T-cell (primary cell): ENCODE measurements at regions not wholly inside any gene's neighbourhood (a gene's known extent, or its start where the extent isn't known, plus 50 kb on each side); places are given as distances from the start of the nearest gene placed in this dataset.
A peak's percentile ranks its signal among the peaks of the same experiment; 100 is the strongest.
"Not testable (repeated sequence)": the region's sequence is repeated elsewhere in the genome, so short reads cannot be mapped to it uniquely, and the experiment has no call there.

Experiments
- ATAC-seq, 4 experiments: fragments of 200-7000 bp in 3 of 4; fragments of 150-1000 bp in 1 of 4; cut with Tn5 transposase; replicated peaks in 1 of 4; 1 replicate in 3 of 4; 2 replicates in 1 of 4; pipeline ENCODE4 v1.10.0; 2021; ENCODE audit warnings: moderate library complexity in 3 of 4, mild to moderate bottlenecking in 2 of 4, moderate number of reproducible peaks in 1 of 4
- CTCF ChIA-PET, 2 donors: fragments of 300-600 bp; sonication (Branson Sonifier 250); formaldehyde crosslinking; loops; one replicate each; lab custom pipeline; 2022; ENCODE audit warnings: antibody characterized with exemption in 2 of 2; lab: Charles Lee
- POLR2A ChIA-PET, 2 donors: fragments of 300-600 bp; sonication (Branson Sonifier 250); formaldehyde crosslinking; loops; one replicate each; lab custom pipeline; 2022; ENCODE audit warnings: antibody characterized with exemption in 2 of 2; lab: Charles Lee
- DNase-seq, 35 experiments: peaks; one replicate each; pipeline versions ENCODE4 v3.0.0 to v3.0.0-alpha.2; 2013 to 2023
- H3K27ac ChIP-seq: one replicate; pipeline ENCODE4 v1.5.1; 2013; ENCODE audit warnings: low read length
- H3K27me3 ChIP-seq, 2 experiments: replicated peaks in 1 of 2; 1 replicate in 1 of 2; 2 replicates in 1 of 2; pipeline versions ENCODE4 v1.6.1 to v1.7.0; 2013; ENCODE audit warnings: low read length in 1 of 2, mixed read lengths in 1 of 2; ENCODE audit not compliant: control insufficient read depth in 2 of 2, insufficient read depth in 2 of 2; ENCODE audit errors: extremely low read depth in 1 of 2
- H3K36me3 ChIP-seq, 2 donors: 1 replicate in 1 of 2; 2 replicates in 1 of 2; pipeline versions ENCODE4 v1.6.1 to v1.7.0; 2013; ENCODE audit warnings: low read length in 1 of 2; ENCODE audit not compliant: control insufficient read depth in 2 of 2, insufficient read depth in 1 of 2; ENCODE audit errors: extremely low read depth in 1 of 2
- H3K4me1 ChIP-seq, 2 experiments: 1 replicate in 1 of 2; 2 replicates in 1 of 2; pipeline versions ENCODE4 v1.6.1 to v1.7.0; 2013; ENCODE audit warnings: low read length in 2 of 2, mixed read lengths in 1 of 2; ENCODE audit not compliant: insufficient read depth in 2 of 2, control insufficient read depth in 1 of 2; ENCODE audit errors: extremely low read depth in 1 of 2
- H3K4me3 ChIP-seq, 2 donors: 1 replicate in 1 of 2; 2 replicates in 1 of 2; pipeline versions ENCODE4 v1.5.1 to v1.7.0; 2013; ENCODE audit warnings: mild to moderate bottlenecking in 2 of 2, low read length in 1 of 2, moderate library complexity in 1 of 2; ENCODE audit not compliant: control insufficient read depth in 1 of 2; ENCODE audit errors: extremely low read depth in 1 of 2
- H3K9me3 ChIP-seq: 2 replicates; pipeline ENCODE4 v1.7.0; 2013
- H3K27ac Mint-ChIP-seq, 2 donors: one replicate each; pipeline ENCODE4 v1.8.0; 2020 to 2021; ENCODE audit warnings: mild to moderate bottlenecking in 2 of 2, mixed read lengths in 2 of 2
- H3K27me3 Mint-ChIP-seq, 2 donors: one replicate each; pipeline ENCODE4 v1.8.0; 2021 to 2022; ENCODE audit warnings: mixed read lengths in 2 of 2
- H3K36me3 Mint-ChIP-seq: one replicate; pipeline ENCODE4 v1.8.0; 2021; ENCODE audit warnings: mixed read lengths
- H3K4me1 Mint-ChIP-seq, 3 donors: one replicate each; pipeline ENCODE4 v1.8.0; 2020 to 2022; ENCODE audit warnings: mixed read lengths in 3 of 3, mild to moderate bottlenecking in 1 of 3
- H3K4me3 Mint-ChIP-seq, 3 donors: one replicate each; pipeline ENCODE4 v1.8.0; 2020 to 2022; ENCODE audit warnings: mild to moderate bottlenecking in 3 of 3, mixed read lengths in 3 of 3, moderate library complexity in 3 of 3
- H3K9me3 Mint-ChIP-seq, 3 donors: one replicate each; pipeline ENCODE4 v1.8.0; 2020 to 2022; ENCODE audit warnings: mixed read lengths in 3 of 3
- WGBS: methylation state at CpG from one replicate; pipeline ENCODE4 v1.1.5; 2013; ENCODE audit warnings: missing lambda C conversion rate; ENCODE audit not compliant: insufficient coverage; 5-methylcytosine and 5-hydroxymethylcytosine counted together

DNA sequence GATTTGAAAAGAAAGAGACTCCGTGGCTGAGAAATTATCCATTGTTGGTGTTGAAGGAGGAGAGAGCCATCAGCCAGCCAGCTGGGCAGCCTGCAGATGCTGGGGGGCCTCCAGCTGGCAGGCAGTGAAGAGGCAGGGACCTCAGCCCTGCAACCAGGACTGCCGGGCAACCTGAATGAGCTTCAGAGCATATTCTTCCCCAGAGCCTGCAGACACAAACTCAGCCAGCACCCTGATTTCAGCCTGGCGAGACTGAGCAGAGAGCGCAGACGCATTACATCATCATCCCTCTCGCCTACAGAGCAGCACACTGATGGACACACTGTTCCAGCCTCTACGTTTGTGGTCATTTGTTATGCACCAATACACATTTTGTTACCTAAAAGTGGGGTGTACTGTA lies 150.7 kb upstream of the RAB6C start:
- WGBS: 67% methylated on average over 4 of the region's 7 CpGs
- H3K36me3 Mint-ChIP-seq: peaks cover 4% of the 10 kb centered on the region
- DNase-seq (no peak), ATAC-seq (no peak)
- no peak overlapping the region for H3K27ac Mint-ChIP-seq
- peaks cover 0 to 4% of the 10 kb centered on the region in 2 experiments for H3K27me3 ChIP-seq
- H3K4me1 ChIP-seq: no peaks in the 10 kb centered on the region
- H3K36me3 ChIP-seq: no peaks in the 10 kb centered on the region
- no peak overlapping the region for H3K27ac ChIP-seq
- H3K27me3 Mint-ChIP-seq: peaks cover 4 to 8% of the 10 kb centered on the region in 2 donors
- H3K4me3 Mint-ChIP-seq: no peak overlapping the region
- POLR2A ChIA-PET: no interaction called here
- CTCF ChIA-PET: no interaction called here
- no peaks in the 10 kb centered on the region for H3K9me3 ChIP-seq
- H3K4me3 ChIP-seq: no peak overlapping the region
- no peaks in the 10 kb centered on the region for H3K4me1 Mint-ChIP-seq
- peaks cover 4 to 16% (median 7%) of the 10 kb centered on the region in 3 donors for H3K9me3 Mint-ChIP-seq

DNA sequence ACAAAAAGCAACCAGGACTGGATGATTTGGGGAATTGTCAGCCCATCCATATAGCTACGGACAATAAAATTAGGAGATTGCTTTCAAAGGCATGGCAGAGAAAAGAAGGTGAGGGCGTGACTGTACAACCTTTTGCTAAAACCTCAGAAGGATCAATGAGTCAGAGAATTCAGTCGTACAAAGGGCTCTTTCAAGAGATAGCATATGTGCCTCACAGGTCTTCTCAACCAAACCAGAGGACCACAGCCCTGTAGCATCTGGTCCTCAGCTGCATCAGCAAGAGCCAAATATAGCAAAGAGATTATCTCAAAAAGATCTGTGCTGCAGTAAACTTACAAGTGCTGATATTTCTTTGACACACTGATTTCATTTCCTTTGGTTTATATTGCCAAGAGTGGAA lies 149.9 kb upstream of the RAB6C start:
- no peaks in the 10 kb centered on the region for H3K36me3 ChIP-seq
- H3K9me3 ChIP-seq: no peaks in the 10 kb centered on the region
- H3K27me3 ChIP-seq: peaks cover 0 to 4% of the 10 kb centered on the region in 2 experiments
- H3K4me3 ChIP-seq: no peak overlapping the region
- H3K4me1 Mint-ChIP-seq: no peaks in the 10 kb centered on the region
- peaks cover 4% of the 10 kb centered on the region for H3K36me3 Mint-ChIP-seq
- DNase-seq (no peak), ATAC-seq (no peak)
- H3K9me3 Mint-ChIP-seq: peaks cover 4 to 16% (median 7%) of the 10 kb centered on the region in 3 donors
- WGBS: 86% methylated on average over 3 of the region's 3 CpGs
- no peak overlapping the region for H3K27ac ChIP-seq
- no peak overlapping the region for H3K27ac Mint-ChIP-seq
- peaks cover 4 to 8% of the 10 kb centered on the region in 2 donors for H3K27me3 Mint-ChIP-seq
- CTCF ChIA-PET: no interaction called here
- POLR2A ChIA-PET: no interaction called here
- no peaks in the 10 kb centered on the region for H3K4me1 ChIP-seq
- H3K4me3 Mint-ChIP-seq: no peak overlapping the region

DNA sequence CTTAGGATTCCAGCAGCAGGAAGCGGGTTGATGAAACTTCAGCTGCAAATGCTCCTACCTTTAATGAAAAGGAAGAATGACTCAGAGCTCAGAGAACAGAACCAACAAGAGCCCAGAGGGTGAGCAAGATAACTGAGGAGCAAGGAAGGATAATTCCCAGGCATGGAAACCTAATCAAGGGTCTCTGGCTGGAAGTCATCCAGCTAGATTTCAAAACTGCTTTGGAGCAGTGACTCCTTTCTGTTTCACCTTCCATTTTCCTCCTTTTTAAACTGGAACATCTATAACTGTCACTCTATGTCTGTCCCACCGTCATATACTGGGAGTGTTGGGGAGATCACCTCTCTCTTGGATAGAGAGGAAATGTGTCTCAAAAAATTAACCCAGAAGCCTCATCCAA lies 148.4 kb upstream of the RAB6C start:
- POLR2A ChIA-PET: no interaction called here
- WGBS: 100% methylated on average over 1 of the region's 2 CpGs
- DNase-seq (no peak), ATAC-seq (no peak)
- CTCF ChIA-PET: no interaction called here
- no peaks in the 10 kb centered on the region for H3K9me3 ChIP-seq
- H3K27me3 ChIP-seq: peaks cover 0 to 4% of the 10 kb centered on the region in 2 experiments
- H3K27ac ChIP-seq: no peak overlapping the region
- Mint-ChIP-seq H3K9me3 (peaks cover 4 to 16% (median 7%) of the 10 kb centered on the region in 3 donors), H3K4me3 (no peak overlapping the region), H3K4me1 (no peaks in the 10 kb centered on the region), H3K27ac (no peak overlapping the region), H3K27me3 (peaks cover 8 to 9% of the 10 kb centered on the region in 2 donors), H3K36me3 (peaks cover 4% of the 10 kb centered on the region)
- no peaks in the 10 kb centered on the region for H3K4me1 ChIP-seq
- no peaks in the 10 kb centered on the region for H3K36me3 ChIP-seq
- no peak overlapping the region for H3K4me3 ChIP-seq

DNA sequence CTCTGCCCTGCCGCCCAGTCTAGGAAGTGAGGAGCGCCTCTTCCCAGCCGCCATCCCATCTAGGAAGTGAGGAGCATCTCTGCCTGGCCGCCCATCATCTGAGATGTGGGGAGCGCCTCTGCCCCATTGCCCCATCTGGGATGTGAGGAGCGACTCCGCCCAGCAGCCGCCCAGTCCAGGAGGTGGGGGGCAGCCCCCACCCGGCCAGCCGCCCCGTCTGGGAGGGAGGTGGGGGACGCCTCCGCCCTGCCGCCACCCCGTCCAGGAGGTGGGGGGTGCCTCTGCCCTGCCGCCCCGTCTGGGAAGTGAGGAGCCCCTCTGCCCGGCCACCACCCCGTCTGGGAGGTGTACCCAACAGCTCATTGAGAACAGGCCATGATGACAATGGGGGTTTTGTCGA lies 146.0 kb upstream of the RAB6C start:
- POLR2A ChIA-PET: not testable (repeated sequence)

DNA sequence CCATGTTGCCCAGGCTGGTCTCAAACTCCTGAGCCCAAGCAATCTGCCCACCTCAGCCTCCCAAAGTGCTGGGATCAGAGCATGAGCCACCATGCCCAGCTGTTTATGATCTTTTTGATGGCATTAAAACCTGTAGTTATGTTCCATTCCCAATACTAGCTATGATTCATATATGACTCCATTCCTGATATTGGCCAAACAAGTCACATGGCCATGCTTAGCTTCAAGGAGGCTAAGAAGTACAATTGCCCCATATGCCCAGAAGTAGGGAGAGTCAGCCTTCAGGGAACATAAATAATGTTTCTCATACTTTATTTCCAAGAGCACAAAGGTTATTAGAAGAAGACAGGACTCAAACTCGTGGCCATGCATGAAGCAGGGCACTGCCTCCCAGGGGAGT lies 132.4 kb upstream of the RAB6C start:
- DNase-seq: no peak
- Mint-ChIP-seq H3K9me3 (peaks cover 0 to 2% (median 0%) of the 10 kb centered on the region in 3 donors), H3K4me3 (no peak overlapping the region), H3K27ac (no peak overlapping the region), H3K4me1 (peaks cover 0 to 1% (median 0%) of the 10 kb centered on the region in 3 donors), H3K36me3 (no peaks in the 10 kb centered on the region), H3K27me3 (peaks cover 25 to 28% of the 10 kb centered on the region in 2 donors)
- ATAC-seq: no peak
- POLR2A ChIA-PET: no interaction called here
- H3K9me3 ChIP-seq: no peaks in the 10 kb centered on the region
- 57% methylated on average over 1 of the region's 1 CpG for WGBS
- H3K4me3 ChIP-seq: no peak overlapping the region
- H3K27me3 ChIP-seq: peaks cover 0 to 2% of the 10 kb centered on the region in 2 experiments
- H3K36me3 ChIP-seq: no peaks in the 10 kb centered on the region
- H3K4me1 ChIP-seq: no peaks in the 10 kb centered on the region
- CTCF ChIA-PET: interaction anchor here (0.6 to 1.0 kb wide), 2 partner anchors 9 to 29 kb away, joined by 3 to 4 read pairs; no protein-coding TSS in a partner anchor
- H3K27ac ChIP-seq: no peak overlapping the region

More for the DNA sequence above, 146.0 kb upstream of the RAB6C start:
- ATAC-seq, DNase-seq, H3K4me1 ChIP-seq, H3K27ac ChIP-seq, H3K4me3 Mint-ChIP-seq, H3K4me3 ChIP-seq, H3K9me3 ChIP-seq, H3K36me3 ChIP-seq, H3K4me1 Mint-ChIP-seq, CTCF ChIA-PET, H3K27me3 ChIP-seq, H3K27ac Mint-ChIP-seq, H3K36me3 Mint-ChIP-seq: not testable (repeated sequence)
- Mint-ChIP-seq H3K9me3 (peaks cover 4 to 16% (median 7%) of the 10 kb centered on the region in 3 donors), H3K27me3 (peaks cover 7 to 10% of the 10 kb centered on the region in 2 donors)
- 100% methylated on average over 4 of the region's 20 CpGs for WGBS

DNA sequence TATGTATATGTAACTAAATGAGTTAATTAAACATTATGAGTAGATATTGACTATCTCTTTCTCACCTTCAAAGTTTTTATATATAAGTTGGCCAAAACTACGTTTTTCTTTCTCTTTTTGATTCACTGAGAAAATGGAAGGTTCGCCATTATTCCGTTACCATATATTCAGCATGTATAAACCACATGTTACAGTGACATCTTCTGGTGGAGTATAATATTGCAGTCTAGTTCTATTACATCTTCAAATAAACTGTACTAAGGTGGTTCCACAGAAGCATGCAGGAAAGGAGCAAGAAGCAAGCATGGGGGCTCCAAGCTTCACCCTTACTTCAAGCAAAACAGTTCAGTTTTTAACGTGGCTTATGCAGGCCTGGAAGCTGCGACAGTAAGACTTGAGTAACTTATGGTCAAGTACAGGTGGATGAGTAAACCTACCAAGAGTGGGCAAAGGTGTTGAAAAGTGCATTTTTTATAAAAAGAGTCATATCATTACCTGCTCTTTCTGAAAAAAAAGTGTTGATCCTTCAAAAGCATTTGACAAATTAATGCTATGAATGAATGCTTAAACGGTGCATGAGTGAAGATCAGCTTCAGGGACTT lies 129.8 kb upstream of the RAB6C start:
- Histone ChIP-seq H3K27ac (no peak overlapping the region), H3K4me1 (no peaks in the 10 kb centered on the region), H3K4me3 (no peak overlapping the region), H3K9me3 (no peaks in the 10 kb centered on the region), H3K36me3 (no peaks in the 10 kb centered on the region), H3K27me3 (peaks cover 0 to 2% of the 10 kb centered on the region in 2 experiments)
- H3K27ac Mint-ChIP-seq: no peak overlapping the region
- WGBS: no CpG with 5 or more reads among the region's 6 CpGs
- H3K27me3 Mint-ChIP-seq: peaks cover 21 to 28% of the 10 kb centered on the region in 2 donors
- H3K36me3 Mint-ChIP-seq: no peaks in the 10 kb centered on the region
- peaks cover 0 to 1% (median 0%) of the 10 kb centered on the region in 3 donors for H3K4me1 Mint-ChIP-seq
- no peak overlapping the region for H3K4me3 Mint-ChIP-seq
- ChIA-PET CTCF (interaction anchor here in 1 of 2 donors (0.6 kb wide), 1 partner anchor 1514 kb away, joined by 5 read pairs; no protein-coding TSS in a partner anchor), POLR2A (no interaction called here)
- no peaks in the 10 kb centered on the region for H3K9me3 Mint-ChIP-seq
- peak in 1 of 35 experiments; percentile 82 for DNase-seq
- peak; percentile 55 to 73 (median 66) for ATAC-seq
